Endothelial cell of umbilical vein (primary cell): ENCODE measurements at regions not wholly inside any gene's neighbourhood (a gene's known extent, or its start where the extent isn't known, plus 50 kb on each side); places are given as distances from the start of the nearest gene placed in this dataset.

Experiments used
- BruUV-seq: library from RNA; stranded (reverse); fragments of 400-500 nt; replicated peaks from 2 replicates; lab custom pipeline; 2021; lab: Mats Ljungman, UMichigan
- CTCF ChIA-PET: fragments of 300-600, 350-600 bp; sonication (Branson Sonifier 250); formaldehyde crosslinking; loops from one replicate; lab custom pipeline; 2021; ENCODE audit warnings: antibody characterized with exemption, inconsistent platforms; lab: Charles Lee
- POLR2A ChIA-PET: fragments of 300-600, 350-600 bp; sonication (Branson Sonifier 250); formaldehyde crosslinking; loops from one replicate; lab custom pipeline; 2021; ENCODE audit warnings: antibody characterized with exemption, inconsistent platforms; lab: Charles Lee
- DNase-seq: peaks from one replicate; pipeline ENCODE4 v3.0.0-alpha.2; 2011; ENCODE audit warnings: low read depth, low spot score
- FAIRE-seq: peaks from 2 replicates; lab custom pipeline; 2011; peaks lifted over from hg19 to GRCh38; lab: Jason Lieb, UNC
- H2AFZ ChIP-seq: 2 replicates; pipeline ENCODE4 v1.6.0; 2012; ENCODE audit warnings: low read depth, low read length, control low read depth, inconsistent platforms
- H3K27ac ChIP-seq: 2 replicates; pipeline ENCODE4 v1.5.1; 2011; ENCODE audit warnings: low read depth, mild to moderate bottlenecking, control low read depth, low read length, moderate library complexity; ENCODE audit not compliant: insufficient read depth
- H3K27me3 ChIP-seq, 2 experiments: 2 replicates each; pipeline versions ENCODE4 v1.6.0 to v1.6.1; 2011; ENCODE audit warnings: low read length in 2 of 2, mixed read lengths in 1 of 2; ENCODE audit not compliant: control insufficient read depth in 2 of 2, insufficient read depth in 2 of 2
- H3K36me3 ChIP-seq, 2 experiments: 2 replicates in 1 of 2; 3 replicates in 1 of 2; pipeline ENCODE4 v1.5.1; 2011; ENCODE audit warnings: low read length in 2 of 2, mild to moderate bottlenecking in 1 of 2, moderate library complexity in 1 of 2; ENCODE audit not compliant: control insufficient read depth in 2 of 2, insufficient read depth in 2 of 2; ENCODE audit errors: extremely low read depth in 1 of 2
- H3K4me1 ChIP-seq: 3 replicates; pipeline ENCODE4 v1.5.1; 2011; ENCODE audit warnings: mild to moderate bottlenecking, low read length; ENCODE audit not compliant: control insufficient read depth, insufficient read depth; ENCODE audit errors: extremely low read depth
- H3K4me2 ChIP-seq: 2 replicates; pipeline ENCODE4 v1.6.1; 2011; ENCODE audit warnings: low read length, control low read depth, mixed read lengths; ENCODE audit not compliant: insufficient read depth
- H3K4me3 ChIP-seq, 3 experiments: fragments of 200-600 bp in 1 of 3; sonication (generic), shearing (Covaris generic) in 1 of 3; replicated peaks in 1 of 3; 2 replicates each; pipeline ENCODE4 v1.5.1; 2011 to 2016; ENCODE audit warnings: control low read depth in 3 of 3, low read length in 3 of 3, mild to moderate bottlenecking in 2 of 3, inconsistent platforms in 1 of 3, low read depth in 1 of 3, moderate library complexity in 1 of 3; ENCODE audit not compliant: insufficient read depth in 1 of 3
- H3K79me2 ChIP-seq: 2 replicates; pipeline ENCODE4 v1.6.0; 2012; ENCODE audit warnings: low read length, inconsistent platforms; ENCODE audit not compliant: control insufficient read depth, insufficient read depth
- H3K9ac ChIP-seq: replicated peaks from 2 replicates; pipeline ENCODE3; 2011; ENCODE audit warnings: low read length, control low read depth; ENCODE audit not compliant: insufficient read depth; ENCODE audit errors: extremely low read depth
- H3K9me1 ChIP-seq: replicated peaks from 3 replicates; pipeline ENCODE4 v1.6.0; 2011; ENCODE audit warnings: mild to moderate bottlenecking, low read length; ENCODE audit not compliant: control insufficient read depth, insufficient read depth; ENCODE audit errors: extremely low read depth
- H3K9me3 ChIP-seq: replicated peaks from 2 replicates; pipeline ENCODE4 v1.5.1; 2012; ENCODE audit warnings: low read length, inconsistent platforms; ENCODE audit not compliant: control insufficient read depth, insufficient read depth
- H4K20me1 ChIP-seq: replicated peaks from 2 replicates; pipeline ENCODE3; 2011; ENCODE audit warnings: mild to moderate bottlenecking, low read length; ENCODE audit not compliant: control insufficient read depth, insufficient read depth; ENCODE audit errors: extremely low read depth
- CTCF ChIP-seq, 2 donors: IDR thresholded peaks; 1 replicate in 1 of 2; 2 replicates in 1 of 2; pipeline ENCODE4 v1.5.1; 2011; ENCODE audit warnings: low read length in 2 of 2, mild to moderate bottlenecking in 2 of 2, moderate library complexity in 2 of 2, control low read depth in 1 of 2, inconsistent platforms in 1 of 2, low read depth in 1 of 2; ENCODE audit not compliant: insufficient read depth in 1 of 2; ENCODE audit errors: extremely low read depth in 1 of 2
- EZH2 ChIP-seq: IDR thresholded peaks from 2 replicates; pipeline ENCODE4 v1.6.1; 2012; ENCODE audit warnings: borderline replicate concordance, low read depth, mild to moderate bottlenecking, moderate library complexity, low read length, inconsistent platforms; ENCODE audit not compliant: severe bottlenecking
- FOS ChIP-seq: IDR thresholded peaks from 2 replicates; pipeline ENCODE4 v1.6.1; 2011; ENCODE audit warnings: mild to moderate bottlenecking, low read length, moderate library complexity, borderline replicate concordance; ENCODE audit not compliant: insufficient read depth
- GATA2 ChIP-seq: IDR thresholded peaks from 2 replicates; pipeline ENCODE4 v1.7.0; 2011; ENCODE audit warnings: low read depth, mild to moderate bottlenecking, moderate library complexity, mixed read lengths, low read length; ENCODE audit not compliant: insufficient read length, insufficient read depth
- JUN ChIP-seq: IDR thresholded peaks from 2 replicates; pipeline ENCODE4 v1.6.1; 2011; ENCODE audit warnings: borderline replicate concordance, low read depth; ENCODE audit not compliant: insufficient read length, insufficient read depth
- MAX ChIP-seq: IDR thresholded peaks from 2 replicates; pipeline ENCODE4 v1.6.1; 2011; ENCODE audit not compliant: insufficient read depth, insufficient read length
- MYC ChIP-seq: IDR thresholded peaks from one replicate; pipeline ENCODE4 v1.6.1; 2011; ENCODE audit warnings: mild to moderate bottlenecking, low read depth, low read length
- POLR2A ChIP-seq: IDR thresholded peaks from 2 replicates; pipeline ENCODE4 v1.6.1; 2012; ENCODE audit warnings: low read depth, mild to moderate bottlenecking, control low read depth, low read length
- POLR2AphosphoS5 ChIP-seq: IDR thresholded peaks from 2 replicates; pipeline ENCODE4 v1.6.1; 2012; ENCODE audit warnings: low read depth, mild to moderate bottlenecking, control low read depth, low read length, moderate library complexity; ENCODE audit not compliant: insufficient read depth
- dilution Hi-C: fragments of 300-500 bp; cut with MboI; formaldehyde crosslinking; loops from one replicate; pipeline ENCODE4 v1.15.0; 2019; ENCODE audit warnings: low sequenced_read_pairs; ENCODE audit not compliant: extremely low pct_ligation_motif_present
- intact Hi-C: fragments of 100-400 bp; cut with micrococcal nuclease; formaldehyde crosslinking; loops from one replicate; pipeline ENCODE4 v1.10.0; 2022

GRCh38 chr18:1652018-1652417 lies 747.3 kb downstream of the ADCYAP1 start:
- no peaks in the 10 kb centered on the region for H3K9me3 ChIP-seq
- H3K4me2 ChIP-seq = no peak overlapping the region
- no peaks in the 10 kb centered on the region for H3K9me1 ChIP-seq
- dilution Hi-C loops (no loop called here), intact Hi-C loops (no loop called here)
- TF ChIP-seq FOS = no peak
- TF ChIP-seq GATA2 = no peak
- no peak for TF ChIP-seq MAX
- TF ChIP-seq JUN = no peak
- no peaks in the 10 kb centered on the region for H3K36me3 ChIP-seq
- no peak for DNase-seq
- H3K79me2 ChIP-seq = no peaks in the 10 kb centered on the region
- no peaks in the 10 kb centered on the region for H3K4me1 ChIP-seq
- no peaks in the 10 kb centered on the region for H4K20me1 ChIP-seq
- no peak overlapping the region for H3K27ac ChIP-seq
- CTCF ChIA-PET = no interaction called here
- H2AFZ ChIP-seq = no peak overlapping the region
- H3K4me3 ChIP-seq = no peak overlapping the region
- no peaks in the 10 kb centered on the region for H3K27me3 ChIP-seq
- FAIRE-seq = no peak
- no TSS peak for BruUV-seq
- H3K9ac ChIP-seq = no peak overlapping the region
- POLR2A ChIA-PET = no interaction called here

- Histone ChIP-seq H3K36me3 (no peaks in the 10 kb centered on the region), H3K27me3 (no peaks in the 10 kb centered on the region), H2AFZ (no peak overlapping the region), H3K9me1 (no peaks in the 10 kb centered on the region), H3K27ac (no peak overlapping the region), H4K20me1 (no peaks in the 10 kb centered on the region), H3K4me3 (no peak overlapping the region), H3K9ac (no peak overlapping the region), H3K4me2 (no peak overlapping the region), H3K9me3 (no peaks in the 10 kb centered on the region), H3K4me1 (no peaks in the 10 kb centered on the region), H3K79me2 (no peaks in the 10 kb centered on the region)
- ChIA-PET POLR2A (no interaction called here), CTCF (no interaction called here)
- FAIRE-seq = no peak
- intact Hi-C loops (no loop called here), dilution Hi-C loops (no loop called here)
- TF ChIP-seq MAX (no peak), POLR2A (no peak), GATA2 (no peak), CTCF (IDR thresholded peaks at IDR 0.05; ENCODE audit: extremely low read depth in 1 of 2, insufficient read depth in 1 of 2, low read depth in 1 of 2, low read length in 2 of 2) (no peak), JUN (no peak), FOS (no peak), MYC (no peak), EZH2 (no peak), POLR2AphosphoS5 (no peak)
- BruUV-seq = no TSS peak
- DNase-seq = no peak
Measured at GRCh38 chr18:1653873-1654272, 749.2 kb downstream of the ADCYAP1 start.
